ENCODE measurements at regions not wholly inside any gene's neighbourhood (a gene's known extent, or its start where the extent isn't known, plus 50 kb on each side); places are given as distances from the start of the nearest gene placed in this dataset.
"Not testable (repeated sequence)": the region's sequence is repeated elsewhere in the genome, so short reads cannot be mapped to it uniquely, and the experiment has no call there.

DNA sequence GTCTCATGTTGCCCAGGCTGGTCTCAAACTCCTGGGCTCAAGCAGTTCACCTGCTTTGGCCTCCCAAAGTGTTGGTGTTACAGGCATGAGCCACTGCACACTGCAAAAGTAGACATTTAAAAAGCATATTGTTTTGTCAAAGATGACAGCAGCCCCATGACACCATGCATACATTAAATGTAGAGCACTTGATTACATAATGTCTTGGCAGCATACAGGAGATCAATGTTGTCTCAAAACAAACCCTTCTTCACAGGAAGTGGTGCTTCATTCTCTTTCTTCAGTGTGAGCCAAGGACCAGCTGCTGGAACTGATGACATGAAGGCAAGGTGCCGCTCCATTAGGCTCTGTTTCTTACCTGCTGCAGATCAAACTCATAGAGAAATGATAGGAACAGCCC is 218.4 kb downstream of the KLF6 start:
- Histone ChIP-seq H3F3A (ENCODE audit: control insufficient read depth, insufficient read depth) (no peaks in the 10 kb centered on the region), H4K20me1 (ENCODE audit: control insufficient read depth, insufficient read depth, low read depth, low read length) (no peaks in the 10 kb centered on the region), H3K79me2 (ENCODE audit: control insufficient read depth, low read length) (no peaks in the 10 kb centered on the region), H3K4me1 (ENCODE audit: control insufficient read depth, low read length) (no peaks in the 10 kb centered on the region), H3K9me3 (ENCODE audit: control insufficient read depth, insufficient read depth, low read length) (no peaks in the 10 kb centered on the region), H3K27ac (ENCODE audit: low read depth, low read length) (no peak overlapping the region), H3K36me3 (ENCODE audit: control insufficient read depth, low read length) (no peaks in the 10 kb centered on the region), H3K4me2 (ENCODE audit: low read length) (no peak overlapping the region), H3K9me2 (replicated peaks; ENCODE audit: control insufficient read depth, low read length) (no peaks in the 10 kb centered on the region), H3K27me3 (ENCODE audit: control insufficient read depth, low read length) (no peaks in the 10 kb centered on the region), H3K4me3 (ENCODE audit: low read length) (no peak overlapping the region)
- TF ChIP-seq EZH2phosphoT487 (IDR thresholded peaks at IDR 0.05; ENCODE audit: borderline replicate concordance, low read length) (no peak), CTCF (IDR thresholded peaks at IDR 0.05; ENCODE audit: low read depth, low read length, poor library complexity, severe bottlenecking) (no peak)

DNA sequence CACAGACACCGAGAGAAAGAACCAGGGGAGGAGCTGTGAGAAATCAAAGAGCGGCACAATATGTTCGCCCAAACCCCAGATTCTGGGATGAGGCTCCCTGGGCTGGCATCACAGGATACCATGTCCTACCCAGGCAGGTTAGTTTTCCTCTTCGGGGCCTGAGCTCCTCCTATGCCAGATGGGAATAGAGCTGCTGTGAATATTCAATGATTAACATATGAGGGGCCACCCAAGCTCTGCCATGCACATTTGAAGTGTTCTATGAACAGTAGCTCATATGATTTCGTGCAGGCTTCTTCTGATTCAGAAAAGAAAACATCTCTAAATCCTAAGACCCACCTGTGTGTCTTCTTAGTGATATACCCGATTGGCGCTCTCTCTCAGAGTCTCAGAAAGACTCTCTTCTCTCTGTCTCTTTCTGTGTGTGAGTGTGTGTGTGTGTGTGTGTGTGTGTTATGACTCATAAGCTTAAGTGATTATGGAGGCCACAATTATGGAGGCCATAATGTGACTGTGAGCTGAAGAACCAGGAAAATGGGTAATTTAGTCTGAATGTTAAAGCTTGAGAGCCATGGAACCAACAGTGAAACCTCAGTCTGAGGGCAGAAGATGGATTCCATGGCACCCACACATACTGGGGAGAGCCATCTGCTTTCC is 220.5 kb downstream of the KLF6 start:
- H3K27ac ChIP-seq (ENCODE audit: low read depth, low read length), result no peak overlapping the region
- no peaks in the 10 kb centered on the region for H3K9me2 ChIP-seq (replicated peaks; ENCODE audit: control insufficient read depth, low read length)
- H3F3A ChIP-seq (ENCODE audit: control insufficient read depth, insufficient read depth), result no peaks in the 10 kb centered on the region
- H3K4me2 ChIP-seq (ENCODE audit: low read length), result no peak overlapping the region
- no peak for TF ChIP-seq EZH2phosphoT487 (IDR thresholded peaks at IDR 0.05; ENCODE audit: borderline replicate concordance, low read length)
- TF ChIP-seq CTCF (IDR thresholded peaks at IDR 0.05; ENCODE audit: low read depth, low read length, poor library complexity, severe bottlenecking), result no peak
- no peaks in the 10 kb centered on the region for H3K27me3 ChIP-seq (ENCODE audit: control insufficient read depth, low read length)
- H3K9me3 ChIP-seq (ENCODE audit: control insufficient read depth, insufficient read depth, low read length), result no peaks in the 10 kb centered on the region
- no peaks in the 10 kb centered on the region for H3K36me3 ChIP-seq (ENCODE audit: control insufficient read depth, low read length)
- H3K4me3 ChIP-seq (ENCODE audit: low read length), result no peak overlapping the region
- H3K79me2 ChIP-seq (ENCODE audit: control insufficient read depth, low read length), result no peaks in the 10 kb centered on the region
- no peaks in the 10 kb centered on the region for H3K4me1 ChIP-seq (ENCODE audit: control insufficient read depth, low read length)
- H4K20me1 ChIP-seq (ENCODE audit: control insufficient read depth, insufficient read depth, low read depth, low read length), result no peaks in the 10 kb centered on the region

DNA sequence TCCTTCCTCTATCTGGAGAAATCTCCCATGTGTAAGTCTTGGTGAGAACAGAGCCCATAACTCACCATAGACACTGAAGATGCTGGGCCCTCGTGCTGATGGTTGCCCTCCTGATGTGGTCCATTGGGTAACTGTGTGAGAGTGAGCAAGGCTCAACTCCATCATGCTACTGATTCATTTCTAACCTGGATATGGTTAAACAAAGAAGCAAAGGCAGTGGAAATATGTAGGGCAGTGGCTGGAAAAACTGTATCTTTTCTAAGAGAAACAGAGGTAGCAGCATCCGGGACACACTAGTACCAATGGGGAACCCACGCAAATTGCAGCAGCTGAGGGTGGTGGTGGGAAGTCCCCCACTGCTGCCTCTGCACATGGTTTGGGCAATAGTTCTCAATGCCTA is 221.7 kb downstream of the KLF6 start:
- no peaks in the 10 kb centered on the region for H3K9me2 ChIP-seq (replicated peaks; ENCODE audit: control insufficient read depth, low read length)
- TF ChIP-seq EZH2phosphoT487 (IDR thresholded peaks at IDR 0.05; ENCODE audit: borderline replicate concordance, low read length) (no peak), CTCF (IDR thresholded peaks at IDR 0.05; ENCODE audit: low read depth, low read length, poor library complexity, severe bottlenecking) (no peak)
- H4K20me1 ChIP-seq (ENCODE audit: control insufficient read depth, insufficient read depth, low read depth, low read length), result no peaks in the 10 kb centered on the region
- no peaks in the 10 kb centered on the region for H3K36me3 ChIP-seq (ENCODE audit: control insufficient read depth, low read length)
- H3K9me3 ChIP-seq (ENCODE audit: control insufficient read depth, insufficient read depth, low read length), result no peaks in the 10 kb centered on the region
- H3K27ac ChIP-seq (ENCODE audit: low read depth, low read length), result no peak overlapping the region
- H3K27me3 ChIP-seq (ENCODE audit: control insufficient read depth, low read length), result no peaks in the 10 kb centered on the region
- H3K79me2 ChIP-seq (ENCODE audit: control insufficient read depth, low read length), result no peaks in the 10 kb centered on the region
- no peaks in the 10 kb centered on the region for H3F3A ChIP-seq (ENCODE audit: control insufficient read depth, insufficient read depth)
- H3K4me3 ChIP-seq (ENCODE audit: low read length), result no peak overlapping the region
- H3K4me2 ChIP-seq (ENCODE audit: low read length), result no peak overlapping the region
- no peaks in the 10 kb centered on the region for H3K4me1 ChIP-seq (ENCODE audit: control insufficient read depth, low read length)

DNA sequence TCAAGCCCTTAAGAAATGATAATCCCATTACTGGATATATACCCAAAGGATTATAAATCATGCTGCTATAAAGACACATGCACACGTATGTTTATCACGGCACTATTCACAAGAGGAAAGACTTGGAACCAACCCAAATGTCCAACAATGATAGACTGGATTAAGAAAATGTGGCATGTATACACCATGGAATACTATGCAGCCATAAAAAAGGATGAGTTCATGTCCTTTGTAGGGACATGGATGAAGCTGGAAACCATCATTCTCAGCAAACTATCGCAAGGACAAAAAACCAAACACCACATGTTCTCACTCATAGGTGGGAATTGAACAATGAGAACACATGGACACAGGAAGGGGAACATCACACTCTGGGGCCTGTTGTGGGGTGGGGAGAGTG is 224.4 kb downstream of the KLF6 start:
- not testable (repeated sequence) for H3K36me3 ChIP-seq (ENCODE audit: control insufficient read depth, low read length)

More for the DNA sequence above, 224.4 kb downstream of the KLF6 start:
- H3K9me3 ChIP-seq (ENCODE audit: control insufficient read depth, insufficient read depth, low read length); H3K4me1 ChIP-seq (ENCODE audit: control insufficient read depth, low read length); H3K9me2 ChIP-seq (replicated peaks; ENCODE audit: control insufficient read depth, low read length); H3K4me2 ChIP-seq (ENCODE audit: low read length); H4K20me1 ChIP-seq (ENCODE audit: control insufficient read depth, insufficient read depth, low read depth, low read length); H3K4me3 ChIP-seq (ENCODE audit: low read length); H3K79me2 ChIP-seq (ENCODE audit: control insufficient read depth, low read length); H3F3A ChIP-seq (ENCODE audit: control insufficient read depth, insufficient read depth); H3K27ac ChIP-seq (ENCODE audit: low read depth, low read length); H3K27me3 ChIP-seq (ENCODE audit: control insufficient read depth, low read length): not testable (repeated sequence)
